GM23248 (cell line): ENCODE measurements at regions not wholly inside any gene's neighbourhood (a gene's known extent, or its start where the extent isn't known, plus 50 kb on each side); places are given as distances from the start of the nearest gene placed in this dataset.

Experiments
- EZH2 ChIP-seq: fragments of 200-600 bp; sonication (generic); IDR thresholded peaks from 2 replicates; pipeline ENCODE4 v1.6.1; 2018; ENCODE audit warnings: antibody characterized with exemption, mild to moderate bottlenecking; ENCODE audit not compliant: insufficient read depth, poor library complexity, severe bottlenecking
- EZH2phosphoT487 ChIP-seq: fragments of 200-600 bp; sonication (generic); IDR thresholded peaks from 2 replicates; pipeline ENCODE4 v1.6.1; 2018; ENCODE audit warnings: antibody characterized with exemption, moderate library complexity, mild to moderate bottlenecking, low read depth; ENCODE audit not compliant: insufficient read depth

- TF ChIP-seq EZH2phosphoT487 = no peak
- no peak for TF ChIP-seq EZH2
Observed at GRCh38 chr4:14877246-14878225, 124.7 kb upstream of the CPEB2 start.
